SJSA1 (cell line): ENCODE measurements at regions not wholly inside any gene's neighbourhood (a gene's known extent, or its start where the extent isn't known, plus 50 kb on each side); places are given as distances from the start of the nearest gene placed in this dataset.

Experiments
- DNase-seq, 2 experiments: peaks; one replicate each; pipeline ENCODE4 v3.0.0-alpha.2; 2015 to 2020; ENCODE audit warnings: low spot score in 2 of 2, low read depth in 1 of 2
- H3K27ac ChIP-seq: fragments of 250-450 bp; sonication (Bioruptor Pico); 2 replicates; pipeline ENCODE4 v1.5.1; 2020; ENCODE audit warnings: mild to moderate bottlenecking, moderate library complexity
- H3K27me3 ChIP-seq: fragments of 250-450 bp; sonication (Bioruptor Pico); replicated peaks from 2 replicates; pipeline ENCODE4 v1.5.1; 2020; ENCODE audit warnings: mild to moderate bottlenecking, moderate library complexity
- H3K36me3 ChIP-seq: fragments of 250-450 bp; sonication (Bioruptor Pico); 2 replicates; pipeline ENCODE4 v1.5.1; 2020; ENCODE audit warnings: mild to moderate bottlenecking
- H3K4me1 ChIP-seq: fragments of 250-450 bp; sonication (Bioruptor Pico); replicated peaks from 2 replicates; pipeline ENCODE4 v1.6.1; 2021; ENCODE audit warnings: mild to moderate bottlenecking
- H3K4me3 ChIP-seq: fragments of 250-450 bp; sonication (Bioruptor Pico); 2 replicates; pipeline ENCODE4 v1.5.1; 2020; ENCODE audit warnings: mild to moderate bottlenecking
- H3K9me3 ChIP-seq: fragments of 250-450 bp; sonication (Bioruptor Pico); replicated peaks from 2 replicates; pipeline ENCODE4 v1.5.1; 2020; ENCODE audit warnings: mild to moderate bottlenecking

- H3K27me3 ChIP-seq, result no peaks in the 10 kb centered on the region
- no peaks in the 10 kb centered on the region for H3K4me1 ChIP-seq
- no peak for DNase-seq
- H3K4me3 ChIP-seq, result no peak overlapping the region
- H3K27ac ChIP-seq, result no peak overlapping the region
- H3K9me3 ChIP-seq, result no peaks in the 10 kb centered on the region
- no peaks in the 10 kb centered on the region for H3K36me3 ChIP-seq
Observed at GRCh38 chr4:24174602-24175001, 284.8 kb upstream of the PPARGC1A start.

GRCh38 chr4:24172406-24172805, 282.6 kb upstream of the PPARGC1A start:
- no peaks in the 10 kb centered on the region for H3K27me3 ChIP-seq
- H3K9me3 ChIP-seq, result no peaks in the 10 kb centered on the region
- no peak for DNase-seq
- no peak overlapping the region for H3K27ac ChIP-seq
- no peak overlapping the region for H3K4me3 ChIP-seq
- H3K36me3 ChIP-seq, result no peaks in the 10 kb centered on the region
- H3K4me1 ChIP-seq, result no peaks in the 10 kb centered on the region

GRCh38 chr4:24169956-24170355, 280.1 kb upstream of the PPARGC1A start:
- Histone ChIP-seq H3K36me3 (no peaks in the 10 kb centered on the region), H3K4me1 (no peaks in the 10 kb centered on the region), H3K4me3 (no peak overlapping the region), H3K27me3 (no peaks in the 10 kb centered on the region), H3K27ac (no peak overlapping the region), H3K9me3 (no peaks in the 10 kb centered on the region)
- no peak for DNase-seq

DNA sequence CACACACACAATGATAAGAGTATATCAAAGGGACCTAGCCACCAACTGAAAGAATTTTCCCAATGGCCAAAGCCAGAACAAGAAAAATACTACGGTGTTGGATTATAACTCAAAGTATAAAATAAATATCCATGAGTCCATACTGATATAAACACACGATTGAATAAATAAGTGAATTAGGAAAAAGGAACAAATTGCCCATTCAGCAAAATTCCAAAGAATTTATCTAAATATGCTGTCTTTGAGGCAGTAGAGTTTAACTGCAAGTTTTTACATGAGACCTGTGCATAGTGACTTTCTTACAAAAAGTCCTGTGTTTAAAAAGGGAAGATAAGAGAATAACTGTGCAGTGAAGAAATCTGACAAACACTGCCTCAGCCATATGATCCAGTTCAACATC, 278.8 kb upstream of the PPARGC1A start:
- Histone ChIP-seq H3K27me3 (no peaks in the 10 kb centered on the region), H3K27ac (no peak overlapping the region), H3K4me1 (no peaks in the 10 kb centered on the region), H3K9me3 (no peaks in the 10 kb centered on the region), H3K4me3 (no peak overlapping the region), H3K36me3 (no peaks in the 10 kb centered on the region)
- DNase-seq, result no peak

DNA sequence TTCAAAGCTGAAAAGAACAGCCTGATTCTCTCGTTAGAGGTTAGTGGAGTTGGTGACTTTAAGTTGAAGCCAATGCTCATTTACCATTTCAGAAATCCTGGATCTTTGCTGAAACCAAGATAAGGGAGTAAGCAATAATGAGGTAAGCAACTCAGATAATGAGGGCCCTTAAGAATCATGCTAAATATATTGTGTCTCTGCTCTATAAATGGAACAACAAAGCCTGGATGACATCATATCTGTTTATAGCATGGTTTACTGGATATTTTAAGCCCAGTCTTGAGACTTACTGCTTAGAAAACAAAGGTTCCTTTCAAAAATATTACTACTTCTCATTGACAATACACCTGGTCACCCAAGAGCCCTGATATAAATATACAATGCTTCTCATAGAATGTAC, 276.7 kb upstream of the PPARGC1A start:
- no peaks in the 10 kb centered on the region for H3K36me3 ChIP-seq
- H3K9me3 ChIP-seq, result no peaks in the 10 kb centered on the region
- H3K4me3 ChIP-seq, result no peak overlapping the region
- H3K27me3 ChIP-seq, result no peaks in the 10 kb centered on the region
- no peak for DNase-seq
- no peak overlapping the region for H3K27ac ChIP-seq
- no peaks in the 10 kb centered on the region for H3K4me1 ChIP-seq

DNA sequence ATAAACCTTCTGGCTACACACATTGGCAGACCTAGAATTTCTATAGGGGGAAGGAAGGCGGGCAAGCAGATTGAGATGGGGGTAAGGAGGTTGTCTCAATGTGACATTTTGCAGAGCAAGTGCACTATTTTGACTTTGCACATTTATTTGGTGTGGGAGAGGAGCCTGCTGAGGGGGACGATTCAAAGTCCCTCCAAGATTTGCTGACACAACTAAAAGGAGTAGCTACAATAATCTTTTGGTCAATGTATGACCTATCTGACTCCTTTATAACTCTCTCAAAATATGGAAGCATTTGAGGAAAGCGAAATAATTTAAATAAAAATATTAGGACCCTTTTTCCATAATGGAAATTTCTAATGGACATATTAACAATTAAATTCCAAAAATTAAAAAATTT, 274.9 kb upstream of the PPARGC1A start:
- Histone ChIP-seq H3K4me3 (no peak overlapping the region), H3K36me3 (no peaks in the 10 kb centered on the region), H3K27ac (no peak overlapping the region), H3K9me3 (no peaks in the 10 kb centered on the region), H3K27me3 (no peaks in the 10 kb centered on the region), H3K4me1 (no peaks in the 10 kb centered on the region)
- DNase-seq, result no peak

DNA sequence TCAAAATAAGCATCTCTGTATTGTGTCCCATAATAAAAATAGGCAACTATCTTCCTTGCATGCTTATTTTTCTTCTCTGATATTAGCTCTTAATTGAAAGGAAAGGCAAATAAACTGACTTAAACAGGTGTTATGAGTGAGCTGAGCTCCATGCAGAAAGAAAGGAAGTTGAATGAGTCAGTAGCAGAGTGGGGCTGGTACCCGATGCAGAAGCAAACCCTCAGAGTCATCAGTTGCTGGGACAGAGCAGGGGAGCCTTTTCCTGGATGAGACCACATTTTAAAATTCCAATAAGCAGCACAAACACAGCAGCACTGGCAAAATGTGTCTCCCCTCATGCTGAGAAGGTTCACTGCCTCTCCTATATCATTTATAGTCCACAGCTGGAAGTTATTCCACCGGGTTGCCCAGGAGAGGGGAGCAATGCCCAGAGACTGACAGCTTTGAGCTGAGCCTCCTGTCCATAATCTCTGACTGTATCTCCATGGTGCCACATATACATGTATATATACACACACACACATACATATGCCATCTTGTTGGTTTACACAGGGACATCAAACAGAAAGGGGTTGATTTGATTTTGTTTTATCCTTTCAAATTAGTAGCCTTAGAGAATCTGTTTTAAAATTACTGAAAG, 274.3 kb upstream of the PPARGC1A start:
- no peaks in the 10 kb centered on the region for H3K4me1 ChIP-seq
- no peaks in the 10 kb centered on the region for H3K9me3 ChIP-seq
- no peak overlapping the region for H3K4me3 ChIP-seq
- H3K27me3 ChIP-seq, result no peaks in the 10 kb centered on the region
- H3K27ac ChIP-seq, result no peak overlapping the region
- DNase-seq, result no peak
- H3K36me3 ChIP-seq, result no peaks in the 10 kb centered on the region

DNA sequence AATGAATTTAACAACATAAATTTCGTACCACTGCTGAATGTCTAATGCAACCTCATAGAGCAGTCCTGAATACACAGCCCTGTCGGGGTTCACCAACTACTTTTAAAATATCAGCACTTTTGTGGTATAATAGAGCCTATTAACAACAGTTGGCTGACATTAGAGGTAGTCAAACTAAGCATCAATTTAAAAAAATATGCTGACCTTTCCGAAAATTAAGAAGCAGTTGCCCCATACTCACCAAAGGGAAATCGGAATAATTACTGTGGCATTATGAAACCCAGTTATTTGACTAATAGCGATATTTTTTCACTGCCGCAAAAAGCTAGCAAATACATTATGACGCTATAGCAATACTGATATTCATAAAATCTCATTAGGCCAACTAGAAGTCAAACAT, 273.5 kb upstream of the PPARGC1A start:
- DNase-seq, result no peak
- Histone ChIP-seq H3K27me3 (no peaks in the 10 kb centered on the region), H3K4me3 (no peak overlapping the region), H3K36me3 (no peaks in the 10 kb centered on the region), H3K9me3 (no peaks in the 10 kb centered on the region), H3K27ac (no peak overlapping the region), H3K4me1 (no peaks in the 10 kb centered on the region)

DNA sequence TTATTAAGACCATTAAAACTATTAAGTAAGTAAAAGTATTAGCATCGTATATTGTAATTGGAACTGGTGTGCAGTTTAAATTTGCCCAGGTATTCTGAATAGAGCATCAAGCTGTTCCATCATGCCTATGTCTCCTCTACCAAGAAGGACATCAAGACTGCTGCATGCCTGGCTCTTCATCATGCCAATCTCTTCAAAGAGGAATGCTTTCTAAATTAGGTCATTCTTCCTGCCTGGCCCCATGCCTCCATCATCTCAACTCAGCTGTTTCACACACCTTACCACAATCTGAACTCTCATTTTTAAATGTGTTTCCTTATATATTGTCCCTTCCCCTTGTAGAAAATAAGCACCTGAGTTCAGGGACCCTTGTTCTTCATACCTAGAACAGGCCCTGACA, 270.5 kb upstream of the PPARGC1A start:
- no peak for DNase-seq
- no peaks in the 10 kb centered on the region for H3K27me3 ChIP-seq
- no peaks in the 10 kb centered on the region for H3K36me3 ChIP-seq
- H3K27ac ChIP-seq, result no peak overlapping the region
- H3K9me3 ChIP-seq, result no peaks in the 10 kb centered on the region
- no peaks in the 10 kb centered on the region for H3K4me1 ChIP-seq
- no peak overlapping the region for H3K4me3 ChIP-seq

GRCh38 chr4:24158031-24158430, 268.2 kb upstream of the PPARGC1A start:
- no peaks in the 10 kb centered on the region for H3K4me1 ChIP-seq
- no peak overlapping the region for H3K27ac ChIP-seq
- H3K4me3 ChIP-seq, result no peak overlapping the region
- no peaks in the 10 kb centered on the region for H3K36me3 ChIP-seq
- no peaks in the 10 kb centered on the region for H3K27me3 ChIP-seq
- DNase-seq, result no peak
- no peaks in the 10 kb centered on the region for H3K9me3 ChIP-seq

GRCh38 chr4:24150034-24150433, 260.2 kb upstream of the PPARGC1A start:
- Histone ChIP-seq H3K4me1 (no peaks in the 10 kb centered on the region), H3K4me3 (no peak overlapping the region), H3K36me3 (no peaks in the 10 kb centered on the region), H3K27me3 (no peaks in the 10 kb centered on the region), H3K9me3 (no peaks in the 10 kb centered on the region), H3K27ac (no peak overlapping the region)
- no peak for DNase-seq

DNA sequence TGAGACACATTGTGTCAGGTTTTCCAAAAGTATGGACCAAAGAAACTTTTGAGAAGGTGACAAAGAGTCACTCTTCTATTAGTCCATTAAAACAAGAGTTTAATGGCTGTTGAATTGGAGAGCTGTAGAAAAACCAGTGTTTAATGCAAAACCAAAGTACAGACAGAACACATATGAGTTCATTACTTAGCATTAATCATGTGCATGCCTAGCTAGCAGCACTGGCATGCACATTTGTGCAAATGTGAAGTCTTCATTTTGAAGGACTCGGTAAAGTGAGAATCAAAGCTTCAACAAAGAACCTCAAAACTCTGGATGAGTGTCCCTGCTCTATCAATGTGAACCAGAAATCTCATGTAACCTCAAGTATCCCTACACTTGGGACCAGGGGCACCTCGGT, 256.3 kb upstream of the PPARGC1A start:
- no peaks in the 10 kb centered on the region for H3K4me1 ChIP-seq
- H3K27me3 ChIP-seq, result no peaks in the 10 kb centered on the region
- no peak overlapping the region for H3K27ac ChIP-seq
- no peaks in the 10 kb centered on the region for H3K9me3 ChIP-seq
- H3K36me3 ChIP-seq, result no peaks in the 10 kb centered on the region
- DNase-seq, result no peak
- H3K4me3 ChIP-seq, result no peak overlapping the region

- DNase-seq, result no peak
- H3K36me3 ChIP-seq, result no peaks in the 10 kb centered on the region
- H3K9me3 ChIP-seq, result no peaks in the 10 kb centered on the region
- H3K4me3 ChIP-seq, result no peak overlapping the region
- no peaks in the 10 kb centered on the region for H3K27me3 ChIP-seq
- no peaks in the 10 kb centered on the region for H3K4me1 ChIP-seq
- no peak overlapping the region for H3K27ac ChIP-seq
Observed at GRCh38 chr4:24145591-24145990, 255.7 kb upstream of the PPARGC1A start.

GRCh38 chr4:24144381-24144780, 254.5 kb upstream of the PPARGC1A start:
- no peaks in the 10 kb centered on the region for H3K9me3 ChIP-seq
- H3K36me3 ChIP-seq, result no peaks in the 10 kb centered on the region
- DNase-seq, result no peak
- no peak overlapping the region for H3K27ac ChIP-seq
- no peaks in the 10 kb centered on the region for H3K4me1 ChIP-seq
- H3K4me3 ChIP-seq, result no peak overlapping the region
- H3K27me3 ChIP-seq, result no peaks in the 10 kb centered on the region

DNA sequence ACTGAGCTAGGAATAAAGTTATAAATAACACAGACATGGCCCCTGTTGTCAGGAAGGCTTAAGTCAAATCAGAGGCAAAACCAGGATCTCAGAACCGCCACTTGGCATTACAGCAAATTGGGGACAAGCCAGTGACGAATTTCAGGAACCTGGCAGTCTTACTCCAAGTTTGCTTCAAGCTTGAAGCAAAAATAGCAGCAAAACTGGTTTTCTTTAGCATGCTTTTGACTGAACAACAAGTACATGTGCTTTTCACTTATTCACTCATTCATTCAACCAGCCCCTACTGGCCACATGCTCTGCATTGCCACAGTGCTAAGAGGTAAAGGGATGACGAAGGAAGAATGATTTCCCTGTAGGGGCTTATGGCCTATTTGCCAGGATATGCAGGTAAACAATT, 253.9 kb upstream of the PPARGC1A start:
- H3K27ac ChIP-seq, result no peak overlapping the region
- no peaks in the 10 kb centered on the region for H3K9me3 ChIP-seq
- no peak overlapping the region for H3K4me3 ChIP-seq
- no peaks in the 10 kb centered on the region for H3K36me3 ChIP-seq
- H3K4me1 ChIP-seq, result no peaks in the 10 kb centered on the region
- no peaks in the 10 kb centered on the region for H3K27me3 ChIP-seq
- DNase-seq, result no peak
